ENCODE measurements at regions not wholly inside any gene's neighbourhood (a gene's known extent, or its start where the extent isn't known, plus 50 kb on each side); places are given as distances from the start of the nearest gene placed in this dataset.
"Not testable (repeated sequence)": the region's sequence is repeated elsewhere in the genome, so short reads cannot be mapped to it uniquely, and the experiment has no call there.

DNA sequence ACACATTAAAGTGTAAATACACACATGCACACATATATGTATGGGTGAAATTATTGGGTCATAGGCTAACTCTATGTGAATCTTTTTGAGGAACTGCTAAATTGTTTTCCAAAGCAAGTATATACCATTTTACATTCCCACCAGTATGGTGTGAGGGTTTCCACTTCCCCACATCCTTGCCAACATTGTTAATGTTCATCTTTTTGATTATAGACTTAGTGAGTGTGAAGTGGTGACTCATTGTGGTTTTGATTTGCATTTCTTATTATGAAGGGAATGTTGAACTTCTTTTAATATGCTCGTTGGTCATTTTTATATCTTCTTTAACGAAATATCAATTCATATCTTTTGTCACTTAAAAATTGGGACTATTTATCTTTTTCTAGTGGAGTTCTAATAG lies 181.8 kb upstream of the GCFC2 start:
- H3K36me3 ChIP-seq (ENCODE audit: insufficient read depth, low read length), result no peaks in the 10 kb centered on the region
- H3K9me3 ChIP-seq (ENCODE audit: low read depth, low read length), result no peaks in the 10 kb centered on the region
- no peaks in the 10 kb centered on the region for H3K4me1 ChIP-seq (ENCODE audit: insufficient read depth, low read length)
- H3K4me3 ChIP-seq (ENCODE audit: insufficient read depth, low read length), result no peak overlapping the region
- H3K79me2 ChIP-seq (ENCODE audit: insufficient read depth, low read length), result no peaks in the 10 kb centered on the region
- no peak overlapping the region for H3K4me2 ChIP-seq (ENCODE audit: insufficient read depth, low read length)
- no peak for DNase-seq (ENCODE audit: insufficient read length, low spot score, missing footprints)
- H3K27me3 ChIP-seq (ENCODE audit: insufficient read depth, low read length), result no peaks in the 10 kb centered on the region
- H2AFZ ChIP-seq (ENCODE audit: low read length), result no peak overlapping the region
- H3K27ac ChIP-seq (ENCODE audit: low read depth, low read length), result no peak overlapping the region
- no peaks in the 10 kb centered on the region for H4K20me1 ChIP-seq (ENCODE audit: insufficient read depth, low read length)
- TF ChIP-seq, protein P1, sequence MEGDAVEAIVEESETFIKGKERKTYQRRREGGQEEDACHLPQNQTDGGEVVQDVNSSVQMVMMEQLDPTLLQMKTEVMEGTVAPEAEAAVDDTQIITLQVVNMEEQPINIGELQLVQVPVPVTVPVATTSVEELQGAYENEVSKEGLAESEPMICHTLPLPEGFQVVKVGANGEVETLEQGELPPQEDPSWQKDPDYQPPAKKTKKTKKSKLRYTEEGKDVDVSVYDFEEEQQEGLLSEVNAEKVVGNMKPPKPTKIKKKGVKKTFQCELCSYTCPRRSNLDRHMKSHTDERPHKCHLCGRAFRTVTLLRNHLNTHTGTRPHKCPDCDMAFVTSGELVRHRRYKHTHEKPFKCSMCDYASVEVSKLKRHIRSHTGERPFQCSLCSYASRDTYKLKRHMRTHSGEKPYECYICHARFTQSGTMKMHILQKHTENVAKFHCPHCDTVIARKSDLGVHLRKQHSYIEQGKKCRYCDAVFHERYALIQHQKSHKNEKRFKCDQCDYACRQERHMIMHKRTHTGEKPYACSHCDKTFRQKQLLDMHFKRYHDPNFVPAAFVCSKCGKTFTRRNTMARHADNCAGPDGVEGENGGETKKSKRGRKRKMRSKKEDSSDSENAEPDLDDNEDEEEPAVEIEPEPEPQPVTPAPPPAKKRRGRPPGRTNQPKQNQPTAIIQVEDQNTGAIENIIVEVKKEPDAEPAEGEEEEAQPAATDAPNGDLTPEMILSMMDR (IDR thresholded peaks at IDR 0.05; ENCODE audit: extremely low read depth, low read depth, low read length), result no peak

DNA sequence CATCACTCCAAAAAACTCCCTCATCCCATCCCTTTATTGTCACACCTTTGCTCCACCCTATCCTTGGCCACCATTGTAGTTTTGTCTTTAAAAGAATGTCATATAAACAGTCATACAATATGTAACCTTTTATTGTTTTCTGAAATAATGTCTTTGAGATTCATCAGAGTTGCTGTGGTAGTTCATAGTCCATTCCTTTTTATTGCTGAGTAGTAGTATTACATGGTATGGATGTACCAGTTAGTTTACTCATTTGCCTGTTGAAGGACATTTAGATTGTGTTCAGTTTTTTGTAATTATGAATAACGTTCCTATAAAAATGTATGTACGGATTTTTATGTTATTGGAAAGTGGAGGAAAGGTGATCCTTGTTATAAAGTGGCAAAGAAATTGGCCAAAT lies 171.8 kb upstream of the GCFC2 start:
- no peaks in the 10 kb centered on the region for H3K36me3 ChIP-seq (ENCODE audit: insufficient read depth, low read length)
- no peak overlapping the region for H3K4me3 ChIP-seq (ENCODE audit: insufficient read depth, low read length)
- H3K79me2 ChIP-seq (ENCODE audit: insufficient read depth, low read length), result no peaks in the 10 kb centered on the region
- TF ChIP-seq, protein P1 (IDR thresholded peaks at IDR 0.05; ENCODE audit: extremely low read depth, low read depth, low read length), result no peak
- H3K27me3 ChIP-seq (ENCODE audit: insufficient read depth, low read length), result no peaks in the 10 kb centered on the region
- H3K4me2 ChIP-seq (ENCODE audit: insufficient read depth, low read length), result no peak overlapping the region
- H3K27ac ChIP-seq (ENCODE audit: low read depth, low read length), result no peak overlapping the region
- H3K9me3 ChIP-seq (ENCODE audit: low read depth, low read length), result no peaks in the 10 kb centered on the region
- no peaks in the 10 kb centered on the region for H4K20me1 ChIP-seq (ENCODE audit: insufficient read depth, low read length)
- no peaks in the 10 kb centered on the region for H3K4me1 ChIP-seq (ENCODE audit: insufficient read depth, low read length)
- no peak for DNase-seq (ENCODE audit: insufficient read length, low spot score, missing footprints)
- no peak overlapping the region for H2AFZ ChIP-seq (ENCODE audit: low read length)

DNA sequence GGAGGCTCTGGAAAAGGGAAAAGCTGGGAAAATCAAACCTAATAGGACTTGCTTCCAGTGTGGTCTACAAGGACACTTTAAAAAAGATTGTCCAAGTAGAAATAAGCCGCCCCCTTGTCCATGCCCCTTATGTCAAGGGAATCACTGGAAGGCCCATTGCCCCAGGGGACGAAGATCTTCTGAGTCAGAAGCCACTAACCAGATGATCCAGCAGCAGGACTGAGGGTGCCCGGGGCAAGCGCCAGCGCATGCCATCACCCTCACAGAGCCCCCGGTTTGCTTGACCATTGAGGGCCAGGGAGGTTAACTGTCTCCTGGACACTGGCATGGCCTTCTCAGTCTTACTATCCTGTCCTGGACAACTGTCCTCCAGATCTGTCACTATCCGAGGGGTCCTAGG lies 164.9 kb upstream of the GCFC2 start:
- not testable (repeated sequence) for H2AFZ ChIP-seq (ENCODE audit: low read length); H3K36me3 ChIP-seq (ENCODE audit: insufficient read depth, low read length); H3K9me3 ChIP-seq (ENCODE audit: low read depth, low read length); H3K4me1 ChIP-seq (ENCODE audit: insufficient read depth, low read length); H3K4me3 ChIP-seq (ENCODE audit: insufficient read depth, low read length); H3K27me3 ChIP-seq (ENCODE audit: insufficient read depth, low read length); H3K79me2 ChIP-seq (ENCODE audit: insufficient read depth, low read length); H4K20me1 ChIP-seq (ENCODE audit: insufficient read depth, low read length); DNase-seq (ENCODE audit: insufficient read length, low spot score, missing footprints); H3K4me2 ChIP-seq (ENCODE audit: insufficient read depth, low read length); H3K27ac ChIP-seq (ENCODE audit: low read depth, low read length)

DNA sequence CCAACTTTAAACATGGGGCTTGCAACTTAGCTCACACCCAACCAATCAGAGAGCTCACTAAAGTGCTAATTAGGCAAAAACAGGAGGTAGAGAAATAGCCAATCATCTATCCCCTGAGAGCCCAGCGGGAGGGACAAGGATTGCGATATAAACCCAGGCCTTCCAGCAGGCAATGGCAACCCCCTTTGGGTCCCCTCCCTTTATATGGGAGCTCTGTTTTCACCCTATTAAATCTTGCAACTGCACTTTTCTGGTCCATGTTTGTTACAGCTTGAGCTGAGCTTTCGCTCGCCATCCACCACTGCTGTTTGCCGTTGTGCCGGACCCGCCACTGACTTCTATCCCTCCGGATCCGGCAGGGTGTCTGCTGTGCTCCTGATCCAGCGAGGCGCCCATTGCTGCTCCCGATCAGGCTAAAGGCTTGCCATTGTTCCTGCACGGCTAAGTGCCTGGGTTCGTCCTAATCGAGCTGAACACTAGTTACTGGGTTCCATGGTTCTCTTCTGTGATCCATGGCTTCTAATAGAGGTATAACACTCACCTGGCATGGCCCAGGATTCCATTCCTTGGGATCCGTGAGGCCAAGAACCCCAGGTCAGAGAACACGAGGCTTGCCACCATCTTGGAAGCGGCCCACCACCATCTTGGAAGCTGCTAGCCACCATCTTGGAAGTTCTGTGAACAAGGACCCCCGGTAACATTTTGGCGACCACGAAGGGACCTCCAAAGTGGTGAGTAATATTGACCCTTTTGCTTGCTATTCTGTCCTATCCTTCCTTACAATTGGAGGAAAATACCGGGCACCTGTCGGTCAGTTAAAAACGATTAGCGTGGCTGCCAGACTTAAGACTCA lies 161.3 kb upstream of the GCFC2 start:
- not testable (repeated sequence) for H3K4me2 ChIP-seq (ENCODE audit: insufficient read depth, low read length); H3K4me3 ChIP-seq (ENCODE audit: insufficient read depth, low read length); H2AFZ ChIP-seq (ENCODE audit: low read length); H4K20me1 ChIP-seq (ENCODE audit: insufficient read depth, low read length); H3K9me3 ChIP-seq (ENCODE audit: low read depth, low read length); H3K79me2 ChIP-seq (ENCODE audit: insufficient read depth, low read length); DNase-seq (ENCODE audit: insufficient read length, low spot score, missing footprints); H3K4me1 ChIP-seq (ENCODE audit: insufficient read depth, low read length); H3K27ac ChIP-seq (ENCODE audit: low read depth, low read length); H3K36me3 ChIP-seq (ENCODE audit: insufficient read depth, low read length); H3K27me3 ChIP-seq (ENCODE audit: insufficient read depth, low read length)

DNA sequence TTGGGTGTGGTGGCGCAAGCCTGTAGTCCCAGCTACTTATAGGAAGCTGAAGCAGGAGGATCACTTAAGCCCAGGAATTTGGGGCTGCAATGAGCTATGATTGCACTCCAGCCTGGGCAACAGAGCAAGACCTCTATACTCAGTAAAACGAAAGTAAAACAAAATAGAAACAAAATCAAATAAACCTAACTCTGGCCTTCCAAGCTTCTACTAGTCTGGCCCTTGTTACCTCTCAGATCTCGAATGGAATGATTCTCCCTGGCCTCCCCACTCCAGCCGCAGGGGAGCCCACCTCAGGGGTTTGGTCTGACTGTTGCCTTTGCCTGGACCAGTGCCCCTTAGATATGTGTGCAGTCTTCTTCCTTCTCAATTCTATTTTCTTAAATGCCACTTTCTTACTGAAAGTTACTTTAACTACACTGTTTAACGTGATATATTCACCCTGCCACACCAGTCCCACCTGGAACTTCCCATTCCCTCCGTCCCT lies 160.0 kb upstream of the GCFC2 start:
- Histone ChIP-seq H3K27ac (ENCODE audit: low read depth, low read length) (no peak overlapping the region), H4K20me1 (ENCODE audit: insufficient read depth, low read length) (no peaks in the 10 kb centered on the region), H3K79me2 (ENCODE audit: insufficient read depth, low read length) (no peaks in the 10 kb centered on the region), H2AFZ (ENCODE audit: low read length) (no peak overlapping the region), H3K4me2 (ENCODE audit: insufficient read depth, low read length) (no peak overlapping the region), H3K9me3 (ENCODE audit: low read depth, low read length) (no peaks in the 10 kb centered on the region), H3K27me3 (ENCODE audit: insufficient read depth, low read length) (no peaks in the 10 kb centered on the region), H3K36me3 (ENCODE audit: insufficient read depth, low read length) (no peaks in the 10 kb centered on the region), H3K4me1 (ENCODE audit: insufficient read depth, low read length) (no peaks in the 10 kb centered on the region), H3K4me3 (ENCODE audit: insufficient read depth, low read length) (no peak overlapping the region)
- TF ChIP-seq, protein P1 (IDR thresholded peaks at IDR 0.05; ENCODE audit: extremely low read depth, low read depth, low read length), result no peak
- DNase-seq (ENCODE audit: insufficient read length, low spot score, missing footprints), result no peak
